ENCODE measurements at regions not wholly inside any gene's neighbourhood (a gene's known extent, or its start where the extent isn't known, plus 50 kb on each side); places are given as distances from the start of the nearest gene placed in this dataset.

DNA sequence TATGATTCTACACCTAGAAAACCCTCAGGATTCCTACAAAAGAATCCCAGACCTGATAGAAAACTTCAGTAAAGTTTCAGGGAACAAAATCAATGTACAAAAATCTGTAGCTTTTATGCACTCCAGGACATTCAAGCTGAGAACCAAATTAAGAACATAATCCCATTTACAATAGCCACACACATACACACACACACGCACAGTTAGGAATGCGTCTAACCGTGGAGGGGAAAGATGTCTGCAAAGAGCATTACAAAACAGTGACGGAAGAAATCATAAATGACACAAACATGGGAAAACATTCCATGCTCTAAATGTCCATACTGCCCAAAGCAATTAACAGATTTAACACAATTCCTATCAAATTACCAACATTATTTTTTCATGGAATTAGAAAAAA lies 51.4 kb upstream of the CAST start:
- Histone ChIP-seq H2BK12ac (ENCODE audit: insufficient read length, low read depth, low read length) (no peak overlapping the region), H2AFZ (ENCODE audit: low read length) (no peak overlapping the region), H3T11ph (ENCODE audit: low read length) (no peak overlapping the region), H2BK5ac (ENCODE audit: insufficient read length, low read length) (no peak overlapping the region), H3K23me2 (ENCODE audit: insufficient read length, low read depth, low read length, poor library complexity, severe bottlenecking) (no peaks in the 10 kb centered on the region), H3K18ac (ENCODE audit: insufficient read length, low read depth, low read length) (no peak overlapping the region), H3K4me2 (ENCODE audit: insufficient read depth, insufficient read length, low read length) (no peak overlapping the region), H2BK20ac (ENCODE audit: low read depth, low read length, poor library complexity, severe bottlenecking) (no peak overlapping the region), H3K56ac (ENCODE audit: insufficient read length, low read depth, low read length) (no peak overlapping the region), H3K9ac (ENCODE audit: extremely low read depth, insufficient read length, low read length) (no peak overlapping the region), H3K79me1 (ENCODE audit: insufficient read depth, low read depth, low read length, poor library complexity, severe bottlenecking) (no peaks in the 10 kb centered on the region), H2AK5ac (ENCODE audit: insufficient read length, low read length) (no peak overlapping the region), H4K20me1 (ENCODE audit: control insufficient read depth, insufficient read depth, insufficient read length) (no peaks in the 10 kb centered on the region), H3K9me3 (ENCODE audit: control insufficient read depth, low read depth, low read length) (no peaks in the 10 kb centered on the region), H2BK120ac (ENCODE audit: low read depth, low read length, poor library complexity, severe bottlenecking) (no peak overlapping the region), H3K14ac (ENCODE audit: insufficient read depth, low read length) (no peak overlapping the region), H4K8ac (replicated peaks; ENCODE audit: insufficient read length, low read depth, low read length) (no peak overlapping the region), H3K4me1 (ENCODE audit: insufficient read depth, low read length) (no peaks in the 10 kb centered on the region), H3K79me2 (ENCODE audit: insufficient read depth, low read length) (no peaks in the 10 kb centered on the region), H4K91ac (ENCODE audit: insufficient read length, low read depth, low read length) (no peak overlapping the region), H3K23ac (ENCODE audit: insufficient read length, low read depth, low read length) (no peak overlapping the region), H2BK15ac (ENCODE audit: low read depth, low read length) (no peak overlapping the region), H3K4ac (ENCODE audit: low read depth, low read length) (no peak overlapping the region), H3K27ac (ENCODE audit: insufficient read length, low read depth, low read length) (no peak overlapping the region), H4K5ac (ENCODE audit: insufficient read length, low read depth, low read length) (no peak overlapping the region), H3K27me3 (ENCODE audit: insufficient read depth, low read length) (no peaks in the 10 kb centered on the region)
- peaks cover 11 to 12% of the 10 kb centered on the region in 2 experiments for H3K4me1 Mint-ChIP-seq
- DNase-seq = no peak
- TF ChIP-seq, protein P1, sequence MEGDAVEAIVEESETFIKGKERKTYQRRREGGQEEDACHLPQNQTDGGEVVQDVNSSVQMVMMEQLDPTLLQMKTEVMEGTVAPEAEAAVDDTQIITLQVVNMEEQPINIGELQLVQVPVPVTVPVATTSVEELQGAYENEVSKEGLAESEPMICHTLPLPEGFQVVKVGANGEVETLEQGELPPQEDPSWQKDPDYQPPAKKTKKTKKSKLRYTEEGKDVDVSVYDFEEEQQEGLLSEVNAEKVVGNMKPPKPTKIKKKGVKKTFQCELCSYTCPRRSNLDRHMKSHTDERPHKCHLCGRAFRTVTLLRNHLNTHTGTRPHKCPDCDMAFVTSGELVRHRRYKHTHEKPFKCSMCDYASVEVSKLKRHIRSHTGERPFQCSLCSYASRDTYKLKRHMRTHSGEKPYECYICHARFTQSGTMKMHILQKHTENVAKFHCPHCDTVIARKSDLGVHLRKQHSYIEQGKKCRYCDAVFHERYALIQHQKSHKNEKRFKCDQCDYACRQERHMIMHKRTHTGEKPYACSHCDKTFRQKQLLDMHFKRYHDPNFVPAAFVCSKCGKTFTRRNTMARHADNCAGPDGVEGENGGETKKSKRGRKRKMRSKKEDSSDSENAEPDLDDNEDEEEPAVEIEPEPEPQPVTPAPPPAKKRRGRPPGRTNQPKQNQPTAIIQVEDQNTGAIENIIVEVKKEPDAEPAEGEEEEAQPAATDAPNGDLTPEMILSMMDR (conservative IDR thresholded peaks at IDR 0.05) = no peak
- no peak overlapping the region for H3K4me3 Mint-ChIP-seq
- H3K9me3 Mint-ChIP-seq = peaks cover 0 to 2% of the 10 kb centered on the region in 2 experiments; a peak in 2 of 5 replicates
- H3K27me3 Mint-ChIP-seq (ENCODE audit: low read depth) = peaks cover 2% of the 10 kb centered on the region; the same call in 1 of the 2 replicates
- no CpG with 5 or more reads among the region's 4 CpGs for WGBS (ENCODE audit: extremely low coverage, insufficient read length, low lambda C conversion rate)
- H3K27ac Mint-ChIP-seq = no peak overlapping the region
- H3K36me3 Mint-ChIP-seq (ENCODE audit: insufficient read depth in 1 of 3, low read depth in 3 of 3) = peaks cover 0 to 4% (median 0%) of the 10 kb centered on the region in 3 experiments; a peak in 2 of 7 replicates

All from H9 (cell line).